GM23338 (cell line): ENCODE measurements at regions not wholly inside any gene's neighbourhood (a gene's known extent, or its start where the extent isn't known, plus 50 kb on each side); places are given as distances from the start of the nearest gene placed in this dataset.

Experiments
- ATAC-seq: fragments of 200-7000 bp; cut with Tn5 transposase; 3 replicates; pipeline ENCODE4 v1.9.1; 2020
- DNase-seq: peaks from one replicate; pipeline ENCODE4 v3.0.0-alpha.2; 2015; ENCODE audit warnings: low spot score
- H2AFZ ChIP-seq: fragments of 200-600 bp; sonication (generic); 2 replicates; pipeline ENCODE4 v1.8.0; 2016; ENCODE audit warnings: antibody characterized with exemption, mild to moderate bottlenecking, moderate library complexity
- H3F3A ChIP-seq: fragments of 200-600 bp; sonication (generic); replicated peaks from 2 replicates; pipeline ENCODE4 v1.8.0; 2017; ENCODE audit warnings: antibody characterized with exemption, mixed run types, low read depth
- H3K27ac ChIP-seq: fragments of 200-600 bp; sonication (generic); 2 replicates; pipeline ENCODE4 v1.6.1; 2016; ENCODE audit warnings: low read depth
- H3K27me3 ChIP-seq: fragments of 200-600 bp; sonication (generic); 2 replicates; pipeline ENCODE4 v1.8.0; 2016; ENCODE audit warnings: mild to moderate bottlenecking, mixed run types, moderate library complexity; ENCODE audit not compliant: insufficient read depth
- H3K36me3 ChIP-seq: fragments of 200-600 bp; sonication (generic); 2 replicates; pipeline ENCODE4 v1.8.0; 2016; ENCODE audit warnings: mild to moderate bottlenecking; ENCODE audit not compliant: insufficient read depth
- H3K4me1 ChIP-seq: fragments of 200-600 bp; sonication (generic); 2 replicates; pipeline ENCODE4 v1.8.0; 2016; ENCODE audit warnings: mild to moderate bottlenecking, moderate library complexity; ENCODE audit not compliant: insufficient read depth
- H3K4me2 ChIP-seq: fragments of 200-600 bp; sonication (generic); 2 replicates; pipeline ENCODE4 v1.7.1; 2017; ENCODE audit warnings: mixed run types
- H3K4me3 ChIP-seq: fragments of 200-600 bp; sonication (generic); 2 replicates; pipeline ENCODE4 v1.6.1; 2016; ENCODE audit warnings: mixed run types
- H3K79me2 ChIP-seq: fragments of 200-600 bp; sonication (generic); replicated peaks from 2 replicates; pipeline ENCODE4 v1.8.0; 2017; ENCODE audit warnings: mild to moderate bottlenecking; ENCODE audit not compliant: insufficient read depth
- H3K9me2 ChIP-seq: fragments of 200-600 bp; sonication (generic); 2 replicates; pipeline ENCODE4 v1.8.0; 2017; ENCODE audit not compliant: insufficient read depth
- H4K20me1 ChIP-seq: fragments of 200-600 bp; sonication (generic); replicated peaks from 2 replicates; pipeline ENCODE4 v1.8.0; 2017; ENCODE audit warnings: mild to moderate bottlenecking; ENCODE audit not compliant: insufficient read depth
- H3K27ac Mint-ChIP-seq: 2 replicates; pipeline ENCODE4 v1.8.0; 2020; ENCODE audit warnings: inconsistent platforms, mild to moderate bottlenecking, moderate library complexity, mixed read lengths
- H3K27me3 Mint-ChIP-seq: 3 replicates; pipeline ENCODE4 v1.8.0; 2022; ENCODE audit warnings: low read depth, mild to moderate bottlenecking, moderate library complexity, mixed read lengths, inconsistent platforms; ENCODE audit not compliant: insufficient read depth, poor library complexity
- H3K36me3 Mint-ChIP-seq: 3 replicates; pipeline ENCODE4 v1.8.0; 2021; ENCODE audit warnings: low read depth, mild to moderate bottlenecking, inconsistent platforms, moderate library complexity, mixed read lengths
- H3K4me1 Mint-ChIP-seq: 3 replicates; pipeline ENCODE4 v1.8.0; 2020; ENCODE audit warnings: mild to moderate bottlenecking, inconsistent platforms, mixed read lengths
- H3K4me3 Mint-ChIP-seq: 3 replicates; pipeline ENCODE4 v1.8.0; 2021; ENCODE audit warnings: moderate library complexity, mild to moderate bottlenecking, inconsistent platforms, mixed read lengths
- H3K9me3 Mint-ChIP-seq: 3 replicates; pipeline ENCODE4 v1.8.0; 2020; ENCODE audit warnings: moderate library complexity, mild to moderate bottlenecking, inconsistent platforms, mixed read lengths
- EZH2 ChIP-seq: fragments of 200-600 bp; sonication (generic); IDR thresholded peaks from one replicate; pipeline ENCODE4 v1.8.0; 2017; ENCODE audit warnings: antibody characterized with exemption, mild to moderate bottlenecking, low read depth; ENCODE audit not compliant: unreplicated experiment
- JUNB ChIP-seq: IDR thresholded peaks from one replicate; pipeline ENCODE4 v1.6.1; 2016; ENCODE audit warnings: antibody characterized with exemption; ENCODE audit not compliant: unreplicated experiment
- NANOG ChIP-seq: IDR thresholded peaks from 2 replicates; pipeline ENCODE4 v1.6.1; 2016; ENCODE audit warnings: antibody characterized with exemption, borderline replicate concordance
- POLR2AphosphoS5 ChIP-seq: IDR thresholded peaks from 2 replicates; pipeline ENCODE4 v1.6.1; 2016; ENCODE audit warnings: antibody characterized with exemption, low read depth
- STAT1 ChIP-seq: IDR thresholded peaks from one replicate; pipeline ENCODE4 v1.6.1; 2016; ENCODE audit warnings: antibody characterized with exemption; ENCODE audit not compliant: unreplicated experiment
- ZNF114 ChIP-seq: fragments of 250-450 bp; sonication (Bioruptor Pico); IDR thresholded peaks from 2 replicates; pipeline ENCODE4 v1.5.0; 2020; ENCODE audit warnings: mild to moderate bottlenecking, moderate library complexity
- TF ChIP-seq, protein P1 (sequence below): fragments of 250-450 bp; sonication (Bioruptor Pico); IDR thresholded peaks from 2 replicates; pipeline ENCODE4 v1.5.0; 2020; ENCODE audit warnings: mild to moderate bottlenecking, moderate library complexity
- TF ChIP-seq, protein P2 (sequence below), 2 experiments: fragments of 200-600 bp in 1 of 2; sonication (generic) in 1 of 2; conservative IDR thresholded peaks; 2 replicates each; pipeline versions ENCODE4 v1.5.1 to v1.6.1; 2016 to 2017; ENCODE audit warnings: antibody characterized with exemption in 2 of 2, low read depth in 2 of 2, mild to moderate bottlenecking in 2 of 2, moderate library complexity in 1 of 2

DNA sequence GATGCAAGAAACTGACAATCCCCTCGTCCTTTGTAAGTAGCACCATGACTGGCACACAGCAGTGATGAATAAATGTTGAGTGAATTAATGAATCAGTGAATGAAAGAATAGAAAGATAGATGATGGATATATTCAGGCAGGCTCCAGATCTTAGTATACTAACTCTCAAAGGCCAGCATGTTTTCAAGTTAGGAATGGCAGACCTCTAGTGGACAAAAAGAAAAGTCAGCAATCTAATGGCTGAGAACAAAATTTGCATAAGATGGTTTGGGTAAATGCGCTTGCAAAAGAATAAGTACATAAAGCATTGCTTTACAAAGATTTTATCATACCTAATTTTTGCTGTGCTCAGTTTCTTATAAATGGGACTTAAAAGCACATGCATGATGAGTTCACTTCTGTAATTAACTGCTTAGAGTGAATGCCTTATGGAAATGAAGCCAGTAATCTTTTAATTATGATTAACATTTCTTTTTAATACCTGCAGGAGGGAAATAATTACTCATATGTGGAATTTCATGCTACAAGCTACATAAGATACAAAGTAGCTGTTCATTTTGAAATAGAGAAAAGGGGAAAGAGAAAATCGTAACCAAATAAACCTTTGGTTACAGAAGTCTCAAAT, 126.9 kb upstream of the GPRIN3 start (continued):
- TF ChIP-seq, protein P1, sequence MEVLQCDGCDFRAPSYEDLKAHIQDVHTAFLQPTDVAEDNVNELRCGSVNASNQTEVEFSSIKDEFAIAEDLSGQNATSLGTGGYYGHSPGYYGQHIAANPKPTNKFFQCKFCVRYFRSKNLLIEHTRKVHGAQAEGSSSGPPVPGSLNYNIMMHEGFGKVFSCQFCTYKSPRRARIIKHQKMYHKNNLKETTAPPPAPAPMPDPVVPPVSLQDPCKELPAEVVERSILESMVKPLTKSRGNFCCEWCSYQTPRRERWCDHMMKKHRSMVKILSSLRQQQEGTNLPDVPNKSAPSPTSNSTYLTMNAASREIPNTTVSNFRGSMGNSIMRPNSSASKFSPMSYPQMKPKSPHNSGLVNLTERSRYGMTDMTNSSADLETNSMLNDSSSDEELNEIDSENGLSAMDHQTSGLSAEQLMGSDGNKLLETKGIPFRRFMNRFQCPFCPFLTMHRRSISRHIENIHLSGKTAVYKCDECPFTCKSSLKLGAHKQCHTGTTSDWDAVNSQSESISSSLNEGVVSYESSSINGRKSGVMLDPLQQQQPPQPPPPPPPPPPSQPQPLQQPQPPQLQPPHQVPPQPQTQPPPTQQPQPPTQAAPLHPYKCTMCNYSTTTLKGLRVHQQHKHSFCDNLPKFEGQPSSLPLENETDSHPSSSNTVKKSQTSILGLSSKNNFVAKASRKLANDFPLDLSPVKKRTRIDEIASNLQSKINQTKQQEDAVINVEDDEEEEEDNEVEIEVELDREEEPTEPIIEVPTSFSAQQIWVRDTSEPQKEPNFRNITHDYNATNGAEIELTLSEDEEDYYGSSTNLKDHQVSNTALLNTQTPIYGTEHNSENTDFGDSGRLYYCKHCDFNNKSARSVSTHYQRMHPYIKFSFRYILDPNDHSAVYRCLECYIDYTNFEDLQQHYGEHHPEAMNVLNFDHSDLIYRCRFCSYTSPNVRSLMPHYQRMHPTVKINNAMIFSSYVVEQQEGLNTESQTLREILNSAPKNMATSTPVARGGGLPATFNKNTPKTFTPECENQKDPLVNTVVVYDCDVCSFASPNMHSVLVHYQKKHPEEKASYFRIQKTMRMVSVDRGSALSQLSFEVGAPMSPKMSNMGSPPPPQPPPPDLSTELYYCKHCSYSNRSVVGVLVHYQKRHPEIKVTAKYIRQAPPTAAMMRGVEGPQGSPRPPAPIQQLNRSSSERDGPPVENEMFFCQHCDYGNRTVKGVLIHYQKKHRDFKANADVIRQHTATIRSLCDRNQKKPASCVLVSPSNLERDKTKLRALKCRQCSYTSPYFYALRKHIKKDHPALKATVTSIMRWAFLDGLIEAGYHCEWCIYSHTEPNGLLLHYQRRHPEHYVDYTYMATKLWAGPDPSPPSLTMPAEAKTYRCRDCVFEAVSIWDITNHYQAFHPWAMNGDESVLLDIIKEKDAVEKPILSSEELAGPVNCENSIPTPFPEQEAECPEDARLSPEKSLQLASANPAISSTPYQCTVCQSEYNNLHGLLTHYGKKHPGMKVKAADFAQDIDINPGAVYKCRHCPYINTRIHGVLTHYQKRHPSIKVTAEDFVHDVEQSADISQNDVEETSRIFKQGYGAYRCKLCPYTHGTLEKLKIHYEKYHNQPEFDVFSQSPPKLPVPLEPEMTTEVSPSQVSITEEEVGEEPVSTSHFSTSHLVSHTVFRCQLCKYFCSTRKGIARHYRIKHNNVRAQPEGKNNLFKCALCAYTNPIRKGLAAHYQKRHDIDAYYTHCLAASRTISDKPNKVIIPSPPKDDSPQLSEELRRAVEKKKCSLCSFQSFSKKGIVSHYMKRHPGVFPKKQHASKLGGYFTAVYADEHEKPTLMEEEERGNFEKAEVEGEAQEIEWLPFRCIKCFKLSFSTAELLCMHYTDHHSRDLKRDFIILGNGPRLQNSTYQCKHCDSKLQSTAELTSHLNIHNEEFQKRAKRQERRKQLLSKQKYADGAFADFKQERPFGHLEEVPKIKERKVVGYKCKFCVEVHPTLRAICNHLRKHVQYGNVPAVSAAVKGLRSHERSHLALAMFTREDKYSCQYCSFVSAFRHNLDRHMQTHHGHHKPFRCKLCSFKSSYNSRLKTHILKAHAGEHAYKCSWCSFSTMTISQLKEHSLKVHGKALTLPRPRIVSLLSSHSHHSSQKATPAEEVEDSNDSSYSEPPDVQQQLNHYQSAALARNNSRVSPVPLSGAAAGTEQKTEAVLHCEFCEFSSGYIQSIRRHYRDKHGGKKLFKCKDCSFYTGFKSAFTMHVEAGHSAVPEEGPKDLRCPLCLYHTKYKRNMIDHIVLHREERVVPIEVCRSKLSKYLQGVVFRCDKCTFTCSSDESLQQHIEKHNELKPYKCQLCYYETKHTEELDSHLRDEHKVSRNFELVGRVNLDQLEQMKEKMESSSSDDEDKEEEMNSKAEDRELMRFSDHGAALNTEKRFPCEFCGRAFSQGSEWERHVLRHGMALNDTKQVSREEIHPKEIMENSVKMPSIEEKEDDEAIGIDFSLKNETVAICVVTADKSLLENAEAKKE (CRISPR knock-in tag): no peak

DNA sequence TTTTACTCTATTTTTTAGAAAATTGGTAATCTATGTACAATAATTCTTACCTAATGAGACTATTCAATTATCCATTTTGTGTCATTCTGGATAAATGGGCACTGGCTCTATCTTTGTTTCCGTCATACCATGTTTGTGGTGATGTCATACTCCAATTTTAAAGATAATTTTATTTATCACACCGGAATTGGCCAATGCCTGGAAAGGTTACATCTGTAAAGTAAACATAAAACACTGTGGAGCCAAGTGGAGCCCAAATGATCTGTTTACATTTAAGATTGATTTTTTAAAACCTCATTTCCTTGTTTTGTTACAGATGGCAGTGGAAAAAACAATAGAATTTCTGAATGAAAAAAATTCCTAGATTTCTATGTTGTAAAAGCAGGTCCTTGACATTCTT, 120.2 kb upstream of the GPRIN3 start:
- Histone ChIP-seq H4K20me1 (no peaks in the 10 kb centered on the region), H3F3A (no peaks in the 10 kb centered on the region), H2AFZ (no peak overlapping the region), H3K4me2 (no peak overlapping the region), H3K27me3 (no peaks in the 10 kb centered on the region), H3K4me3 (no peak overlapping the region), H3K27ac (no peak overlapping the region), H3K4me1 (no peaks in the 10 kb centered on the region), H3K36me3 (no peaks in the 10 kb centered on the region), H3K79me2 (no peaks in the 10 kb centered on the region), H3K9me2 (0 out of 2 replicates have a peak, but pooled peaks cover 5% of the 10 kb centered on the region)
- Mint-ChIP-seq H3K27me3 (no peaks in the 10 kb centered on the region), H3K4me1 (no peaks in the 10 kb centered on the region), H3K27ac (no peak overlapping the region), H3K36me3 (no peaks in the 10 kb centered on the region; the same call in 2 of the 3 replicates), H3K4me3 (no peak overlapping the region), H3K9me3 (peaks cover 5% of the 10 kb centered on the region; the same call in 1 of the 3 replicates)
- no peak for ATAC-seq
- no peak for DNase-seq
- TF ChIP-seq POLR2AphosphoS5: no peak
- TF ChIP-seq, protein P1 (CRISPR knock-in tag): no peak
- TF ChIP-seq JUNB: no peak
- no peak for TF ChIP-seq EZH2
- no peak for TF ChIP-seq ZNF114 (CRISPR knock-in tag)
- no peak for TF ChIP-seq STAT1
- TF ChIP-seq NANOG: no peak
- TF ChIP-seq, protein P2, sequence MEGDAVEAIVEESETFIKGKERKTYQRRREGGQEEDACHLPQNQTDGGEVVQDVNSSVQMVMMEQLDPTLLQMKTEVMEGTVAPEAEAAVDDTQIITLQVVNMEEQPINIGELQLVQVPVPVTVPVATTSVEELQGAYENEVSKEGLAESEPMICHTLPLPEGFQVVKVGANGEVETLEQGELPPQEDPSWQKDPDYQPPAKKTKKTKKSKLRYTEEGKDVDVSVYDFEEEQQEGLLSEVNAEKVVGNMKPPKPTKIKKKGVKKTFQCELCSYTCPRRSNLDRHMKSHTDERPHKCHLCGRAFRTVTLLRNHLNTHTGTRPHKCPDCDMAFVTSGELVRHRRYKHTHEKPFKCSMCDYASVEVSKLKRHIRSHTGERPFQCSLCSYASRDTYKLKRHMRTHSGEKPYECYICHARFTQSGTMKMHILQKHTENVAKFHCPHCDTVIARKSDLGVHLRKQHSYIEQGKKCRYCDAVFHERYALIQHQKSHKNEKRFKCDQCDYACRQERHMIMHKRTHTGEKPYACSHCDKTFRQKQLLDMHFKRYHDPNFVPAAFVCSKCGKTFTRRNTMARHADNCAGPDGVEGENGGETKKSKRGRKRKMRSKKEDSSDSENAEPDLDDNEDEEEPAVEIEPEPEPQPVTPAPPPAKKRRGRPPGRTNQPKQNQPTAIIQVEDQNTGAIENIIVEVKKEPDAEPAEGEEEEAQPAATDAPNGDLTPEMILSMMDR (conservative IDR thresholded peaks at IDR 0.05; ENCODE audit: low read depth in 2 of 2): no peak
